ENCODE measurements at regions not wholly inside any gene's neighbourhood (a gene's known extent, or its start where the extent isn't known, plus 50 kb on each side); places are given as distances from the start of the nearest gene placed in this dataset.

GRCh38 chr3:72538070-72538745 lies 310.0 kb downstream of the SHQ1 start:
- Mint-ChIP-seq H3K27me3 (peaks cover 4 to 7% of the 10 kb centered on the region in 2 donors), H3K36me3 (no peaks in the 10 kb centered on the region), H3K9me3 (peaks cover 0 to 2% (median 0%) of the 10 kb centered on the region in 5 donors), H3K4me1 (no peaks in the 10 kb centered on the region), H3K27ac (no peak overlapping the region), H3K4me3 (no peak overlapping the region)
- no peak overlapping the region for H3K27ac ChIP-seq (ENCODE audit: low read depth, low read length)
- no peaks in the 10 kb centered on the region for H3K27me3 ChIP-seq (ENCODE audit: insufficient read depth, low read length, poor library complexity, severe bottlenecking)
- no peak for DNase-seq
- H3K36me3 ChIP-seq (ENCODE audit: insufficient read depth, low read length), result no peaks in the 10 kb centered on the region
- H3K4me1 ChIP-seq (ENCODE audit: insufficient read depth, low read length), result no peaks in the 10 kb centered on the region
- no peaks in the 10 kb centered on the region for H3K9me3 ChIP-seq (ENCODE audit: low read length)
- ChIA-PET POLR2A (no interaction called here), CTCF (no interaction called here)
- H3K4me3 ChIP-seq (ENCODE audit: low read length), result no peak overlapping the region

- H3K9me3 ChIP-seq (ENCODE audit: low read length), result no peaks in the 10 kb centered on the region
- H3K36me3 ChIP-seq (ENCODE audit: insufficient read depth, low read length), result no peaks in the 10 kb centered on the region
- Mint-ChIP-seq H3K9me3 (peaks cover 0 to 2% (median 0%) of the 10 kb centered on the region in 5 donors), H3K4me1 (no peaks in the 10 kb centered on the region), H3K4me3 (no peak overlapping the region), H3K27ac (no peak overlapping the region), H3K36me3 (no peaks in the 10 kb centered on the region), H3K27me3 (peaks cover 2 to 10% of the 10 kb centered on the region in 2 donors)
- H3K27ac ChIP-seq (ENCODE audit: low read depth, low read length), result no peak overlapping the region
- H3K27me3 ChIP-seq (ENCODE audit: insufficient read depth, low read length, poor library complexity, severe bottlenecking), result no peaks in the 10 kb centered on the region
- CTCF ChIA-PET, result no interaction called here
- no peak overlapping the region for H3K4me3 ChIP-seq (ENCODE audit: low read length)
- H3K4me1 ChIP-seq (ENCODE audit: insufficient read depth, low read length), result no peaks in the 10 kb centered on the region
- no peak for DNase-seq
- POLR2A ChIA-PET, result no interaction called here
Observed at GRCh38 chr3:72537448-72537847, 310.8 kb downstream of the SHQ1 start.

- Mint-ChIP-seq H3K27ac (peak overlapping the region in 1 of 8 donors; percentile 24), H3K36me3 (no peaks in the 10 kb centered on the region), H3K27me3 (peaks cover 7 to 11% of the 10 kb centered on the region in 2 donors), H3K4me3 (no peak overlapping the region), H3K4me1 (no peaks in the 10 kb centered on the region), H3K9me3 (peaks cover 0 to 2% (median 0%) of the 10 kb centered on the region in 5 donors)
- Histone ChIP-seq H3K4me1 (ENCODE audit: insufficient read depth, low read length) (no peaks in the 10 kb centered on the region), H3K4me3 (ENCODE audit: low read length) (no peak overlapping the region), H3K27ac (ENCODE audit: low read depth, low read length) (no peak overlapping the region), H3K36me3 (ENCODE audit: insufficient read depth, low read length) (no peaks in the 10 kb centered on the region), H3K9me3 (ENCODE audit: low read length) (no peaks in the 10 kb centered on the region), H3K27me3 (ENCODE audit: insufficient read depth, low read length, poor library complexity, severe bottlenecking) (no peaks in the 10 kb centered on the region)
- CTCF ChIA-PET, result no interaction called here
- DNase-seq, result no peak
- POLR2A ChIA-PET, result no interaction called here
Observed at GRCh38 chr3:72536878-72537267, 311.4 kb downstream of the SHQ1 start.

- peaks cover 7 to 11% of the 10 kb centered on the region in 2 donors for H3K27me3 Mint-ChIP-seq
- no peak overlapping the region for H3K4me3 Mint-ChIP-seq
- Histone ChIP-seq H3K27ac (ENCODE audit: low read depth, low read length) (no peak overlapping the region), H3K27me3 (ENCODE audit: insufficient read depth, low read length, poor library complexity, severe bottlenecking) (no peaks in the 10 kb centered on the region), H3K4me3 (ENCODE audit: low read length) (no peak overlapping the region), H3K4me1 (ENCODE audit: insufficient read depth, low read length) (no peaks in the 10 kb centered on the region), H3K9me3 (ENCODE audit: low read length) (no peaks in the 10 kb centered on the region), H3K36me3 (ENCODE audit: insufficient read depth, low read length) (no peaks in the 10 kb centered on the region)
- no peak overlapping the region for H3K27ac Mint-ChIP-seq
- no peaks in the 10 kb centered on the region for H3K4me1 Mint-ChIP-seq
- no peak for DNase-seq
- no peaks in the 10 kb centered on the region for H3K36me3 Mint-ChIP-seq
- CTCF ChIA-PET, result no interaction called here
- H3K9me3 Mint-ChIP-seq, result peaks cover 0 to 2% (median 0%) of the 10 kb centered on the region in 5 donors
- POLR2A ChIA-PET, result no interaction called here
Observed at GRCh38 chr3:72536206-72536877, 311.9 kb downstream of the SHQ1 start.

GRCh38 chr3:72535772-72536171 lies 312.5 kb downstream of the SHQ1 start:
- no peaks in the 10 kb centered on the region for H3K9me3 ChIP-seq (ENCODE audit: low read length)
- H3K4me1 ChIP-seq (ENCODE audit: insufficient read depth, low read length), result no peaks in the 10 kb centered on the region
- ChIA-PET POLR2A (no interaction called here), CTCF (no interaction called here)
- no peak overlapping the region for H3K27ac ChIP-seq (ENCODE audit: low read depth, low read length)
- H3K27me3 ChIP-seq (ENCODE audit: insufficient read depth, low read length, poor library complexity, severe bottlenecking), result no peaks in the 10 kb centered on the region
- DNase-seq, result no peak
- H3K4me3 ChIP-seq (ENCODE audit: low read length), result no peak overlapping the region
- H3K4me1 Mint-ChIP-seq, result no peaks in the 10 kb centered on the region
- H3K36me3 ChIP-seq (ENCODE audit: insufficient read depth, low read length), result no peaks in the 10 kb centered on the region
- no peak overlapping the region for H3K27ac Mint-ChIP-seq
- no peaks in the 10 kb centered on the region for H3K36me3 Mint-ChIP-seq
- peaks cover 0 to 2% (median 0%) of the 10 kb centered on the region in 5 donors for H3K9me3 Mint-ChIP-seq
- no peak overlapping the region for H3K4me3 Mint-ChIP-seq
- peaks cover 7 to 11% of the 10 kb centered on the region in 2 donors for H3K27me3 Mint-ChIP-seq

- ChIA-PET CTCF (no interaction called here), POLR2A (no interaction called here)
- H3K27ac ChIP-seq (ENCODE audit: low read depth, low read length), result no peak overlapping the region
- no peaks in the 10 kb centered on the region for H3K9me3 ChIP-seq (ENCODE audit: low read length)
- no peaks in the 10 kb centered on the region for H3K4me1 Mint-ChIP-seq
- H3K4me3 ChIP-seq (ENCODE audit: low read length), result no peak overlapping the region
- DNase-seq, result no peak
- H3K36me3 ChIP-seq (ENCODE audit: insufficient read depth, low read length), result no peaks in the 10 kb centered on the region
- no peaks in the 10 kb centered on the region for H3K4me1 ChIP-seq (ENCODE audit: insufficient read depth, low read length)
- H3K27ac Mint-ChIP-seq, result no peak overlapping the region
- H3K27me3 Mint-ChIP-seq, result peaks cover 10% of the 10 kb centered on the region in 2 donors
- H3K36me3 Mint-ChIP-seq, result no peaks in the 10 kb centered on the region
- H3K27me3 ChIP-seq (ENCODE audit: insufficient read depth, low read length, poor library complexity, severe bottlenecking), result no peaks in the 10 kb centered on the region
- peaks cover 0 to 2% (median 0%) of the 10 kb centered on the region in 5 donors for H3K9me3 Mint-ChIP-seq
- no peak overlapping the region for H3K4me3 Mint-ChIP-seq
Observed at GRCh38 chr3:72533591-72534473, 314.4 kb downstream of the SHQ1 start.

- H3K36me3 Mint-ChIP-seq, result no peaks in the 10 kb centered on the region
- H3K27ac ChIP-seq (ENCODE audit: low read depth, low read length), result no peak overlapping the region
- H3K36me3 ChIP-seq (ENCODE audit: insufficient read depth, low read length), result no peaks in the 10 kb centered on the region
- CTCF ChIA-PET, result no interaction called here
- H3K4me3 Mint-ChIP-seq, result no peak overlapping the region
- peaks cover 12 to 21% of the 10 kb centered on the region in 2 donors for H3K27me3 Mint-ChIP-seq
- no peaks in the 10 kb centered on the region for H3K9me3 ChIP-seq (ENCODE audit: low read length)
- no peaks in the 10 kb centered on the region for H3K4me1 ChIP-seq (ENCODE audit: insufficient read depth, low read length)
- H3K27me3 ChIP-seq (ENCODE audit: insufficient read depth, low read length, poor library complexity, severe bottlenecking), result no peaks in the 10 kb centered on the region
- H3K27ac Mint-ChIP-seq, result no peak overlapping the region
- DNase-seq, result no peak
- H3K4me3 ChIP-seq (ENCODE audit: low read length), result no peak overlapping the region
- no peaks in the 10 kb centered on the region for H3K4me1 Mint-ChIP-seq
- peaks cover 0 to 2% (median 0%) of the 10 kb centered on the region in 5 donors for H3K9me3 Mint-ChIP-seq
- POLR2A ChIA-PET, result no interaction called here
Observed at GRCh38 chr3:72530426-72530825, 317.8 kb downstream of the SHQ1 start.

- no peaks in the 10 kb centered on the region for H3K4me1 ChIP-seq (ENCODE audit: insufficient read depth, low read length)
- CTCF ChIA-PET, result no interaction called here
- no peaks in the 10 kb centered on the region for H3K4me1 Mint-ChIP-seq
Observed at GRCh38 chr3:72529081-72529480, 319.2 kb downstream of the SHQ1 start.

More at GRCh38 chr3:72529081-72529480, 319.2 kb downstream of the SHQ1 start:
- H3K27me3 ChIP-seq (ENCODE audit: insufficient read depth, low read length, poor library complexity, severe bottlenecking), result no peaks in the 10 kb centered on the region
- no peaks in the 10 kb centered on the region for H3K9me3 Mint-ChIP-seq
- no peak overlapping the region for H3K27ac ChIP-seq (ENCODE audit: low read depth, low read length)
- POLR2A ChIA-PET, result no interaction called here
- no peaks in the 10 kb centered on the region for H3K36me3 ChIP-seq (ENCODE audit: insufficient read depth, low read length)
- H3K4me3 Mint-ChIP-seq, result no peak overlapping the region
- peaks cover 11 to 21% of the 10 kb centered on the region in 2 donors for H3K27me3 Mint-ChIP-seq
- no peaks in the 10 kb centered on the region for H3K36me3 Mint-ChIP-seq
- H3K27ac Mint-ChIP-seq, result no peak overlapping the region
- H3K9me3 ChIP-seq (ENCODE audit: low read length), result no peaks in the 10 kb centered on the region
- DNase-seq, result no peak
- no peak overlapping the region for H3K4me3 ChIP-seq (ENCODE audit: low read length)
